ENCODE measurements at regions not wholly inside any gene's neighbourhood (a gene's known extent, or its start where the extent isn't known, plus 50 kb on each side); places are given as distances from the start of the nearest gene placed in this dataset.

- no peak for DNase-seq
Observed at GRCh38 chr6:12383448-12383847, 93.3 kb downstream of the EDN1 start.

DNA sequence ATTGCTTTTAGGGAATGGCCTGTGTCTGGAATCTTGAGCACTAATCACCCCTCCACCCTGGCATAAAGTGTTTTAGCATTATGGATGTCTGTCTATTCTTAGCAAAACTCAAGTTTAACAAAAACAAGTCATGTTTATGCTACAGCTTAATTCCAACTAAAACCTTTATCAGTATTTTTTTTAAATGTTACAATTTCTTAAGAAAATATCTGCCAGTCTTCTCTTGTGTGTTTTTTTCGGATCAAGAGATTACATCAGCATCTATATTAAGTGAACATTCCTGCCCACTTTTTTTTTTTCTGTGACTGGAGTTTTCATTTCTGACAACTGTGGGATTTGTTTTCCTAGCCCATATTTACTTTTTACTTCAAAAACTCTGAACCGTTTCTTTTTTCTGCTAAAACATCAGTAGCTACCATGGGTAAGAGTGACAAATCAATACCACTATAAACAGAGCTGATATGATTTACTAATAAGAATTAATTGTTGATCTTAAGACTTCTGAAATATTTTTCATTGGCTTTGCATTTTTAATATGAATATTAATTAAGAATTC is 94.3 kb downstream of the EDN1 start:
- DNase-seq: no peak

DNA sequence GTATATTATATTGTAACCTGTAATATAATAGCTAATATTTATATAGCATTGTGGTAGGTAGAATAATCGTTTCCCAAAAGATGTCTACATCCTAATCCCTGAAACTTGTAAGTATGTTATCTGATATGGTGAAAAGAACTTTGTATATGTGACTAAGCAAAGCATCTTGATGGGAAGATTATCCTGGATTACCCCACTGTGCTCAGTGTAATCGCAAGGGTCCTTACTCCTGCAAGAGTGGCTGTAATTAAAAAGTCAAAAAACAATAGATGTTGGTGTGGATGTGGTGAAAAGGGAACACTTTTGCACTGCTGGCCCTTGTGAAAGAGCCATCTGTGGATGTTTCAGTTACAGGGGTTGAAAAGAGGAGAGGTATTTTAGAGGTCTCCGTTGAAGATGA is 95.2 kb downstream of the EDN1 start:
- DNase-seq: no peak

DNA sequence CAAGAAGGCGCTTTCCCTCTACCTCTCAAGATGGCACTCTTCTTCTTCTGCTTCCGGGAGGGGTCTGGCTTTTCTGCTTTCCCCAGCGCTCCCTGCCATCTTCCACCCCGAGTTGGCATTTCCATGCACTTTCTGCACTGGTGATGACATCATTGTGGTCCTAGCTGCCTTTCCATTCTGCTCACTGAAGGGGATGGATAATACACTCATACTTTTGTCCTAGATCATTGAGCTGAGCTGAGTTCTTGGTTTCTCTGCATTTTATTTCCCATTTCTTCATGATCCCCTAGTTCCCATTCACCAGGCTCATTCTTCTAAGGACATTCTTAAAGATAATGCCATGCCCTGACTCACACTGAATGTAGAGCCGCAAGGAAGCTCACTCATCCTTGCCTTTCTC is 96.7 kb downstream of the EDN1 start:
- DNase-seq: no peak

DNA sequence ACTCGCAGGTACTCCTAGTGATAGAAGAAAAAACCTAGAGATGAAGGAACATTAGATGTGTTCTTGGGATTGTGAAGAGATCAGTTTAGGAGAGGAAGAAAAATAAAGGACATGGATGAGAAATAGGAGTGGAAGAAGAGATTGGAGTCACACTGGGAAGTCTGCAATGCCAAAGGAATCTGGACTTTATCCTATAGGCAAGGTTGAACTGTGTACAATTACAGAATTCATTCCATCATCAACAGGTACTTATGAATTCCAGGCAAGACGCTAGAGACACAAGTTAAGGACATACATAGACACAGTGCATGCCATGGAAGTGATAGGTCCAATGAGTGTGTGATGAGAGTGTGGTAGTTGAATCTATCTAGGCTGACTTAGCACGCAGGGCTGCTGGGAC is 101.3 kb downstream of the EDN1 start:
- no peak for DNase-seq

GRCh38 chr6:12392490-12392889 is 102.3 kb downstream of the EDN1 start:
- DNase-seq: no peak

DNA sequence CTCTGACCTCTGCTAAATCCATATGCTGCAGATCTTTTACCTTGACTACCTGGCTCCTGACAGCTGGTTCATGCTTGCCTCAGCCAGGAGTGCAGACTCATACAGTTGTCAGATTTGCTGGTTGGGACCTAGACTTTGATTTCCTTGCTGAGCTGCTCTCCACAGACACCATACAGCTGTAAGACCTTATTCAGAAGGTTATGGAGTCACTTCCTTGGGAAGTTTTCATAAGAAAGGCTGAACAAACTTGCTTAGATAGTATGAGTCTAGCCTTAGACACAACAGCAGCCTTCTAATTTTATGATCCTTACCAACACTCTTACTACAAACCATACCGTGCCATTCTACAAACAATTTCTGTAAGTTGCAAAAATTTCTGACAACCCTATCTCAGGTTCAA is 102.9 kb downstream of the EDN1 start:
- no peak for DNase-seq

GRCh38 chr6:12394170-12394569 is 104.0 kb downstream of the EDN1 start:
- no peak for DNase-seq

DNA sequence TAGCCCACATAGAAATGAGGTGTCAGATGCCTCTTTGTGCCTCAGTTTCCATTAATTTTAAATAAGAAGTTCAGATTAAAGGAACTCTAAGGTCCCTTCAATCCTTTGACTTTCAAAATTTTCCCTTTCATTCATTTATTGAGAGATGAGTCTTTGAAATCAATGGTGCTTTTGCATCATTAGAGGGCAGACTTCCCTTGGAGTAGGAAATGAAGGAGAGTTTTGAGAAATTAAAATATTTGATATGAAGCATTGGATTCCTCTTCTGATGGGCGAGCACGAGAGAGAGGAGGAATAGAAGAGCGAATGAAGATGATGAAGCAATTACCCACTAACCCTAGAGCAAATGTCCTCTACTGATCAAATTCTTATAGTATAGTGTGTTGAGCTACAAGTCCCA is 105.7 kb downstream of the EDN1 start:
- no peak for DNase-seq

- peak; percentile 19 for DNase-seq
Observed at GRCh38 chr6:12401200-12401599, 111.0 kb downstream of the EDN1 start.

DNA sequence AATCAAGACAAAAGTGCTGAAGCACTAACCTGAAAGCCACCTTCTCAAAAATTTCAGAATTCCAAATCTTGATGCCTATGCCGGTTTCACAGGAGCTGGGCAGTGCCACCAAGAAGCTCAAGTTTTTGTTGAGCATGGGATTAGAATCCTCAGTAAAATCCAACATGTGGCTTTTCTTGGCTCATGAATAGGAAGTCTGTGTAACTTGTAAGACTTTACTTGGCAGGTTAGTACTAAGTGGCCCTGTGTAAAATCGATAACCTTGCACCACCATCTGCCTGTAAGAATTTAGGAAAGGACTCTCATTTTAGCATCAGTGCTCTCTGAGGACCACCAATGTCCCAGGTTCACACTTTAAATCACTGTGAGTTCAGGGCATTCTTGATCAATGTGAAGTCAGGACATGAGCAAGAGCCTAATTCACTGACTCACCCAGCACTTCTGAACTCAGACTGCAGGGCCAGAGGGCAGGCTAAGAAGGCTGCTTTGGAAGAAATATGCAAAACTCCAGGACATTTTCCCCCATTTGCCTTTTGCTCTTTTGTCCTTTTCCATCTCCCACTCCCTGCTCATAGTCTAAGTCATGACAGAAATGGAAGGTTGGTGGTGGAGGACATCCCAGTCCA is 113.2 kb downstream of the EDN1 start:
- DNase-seq: no peak

- DNase-seq: no peak
Observed at GRCh38 chr6:12403947-12404647, 113.9 kb downstream of the EDN1 start.

DNA sequence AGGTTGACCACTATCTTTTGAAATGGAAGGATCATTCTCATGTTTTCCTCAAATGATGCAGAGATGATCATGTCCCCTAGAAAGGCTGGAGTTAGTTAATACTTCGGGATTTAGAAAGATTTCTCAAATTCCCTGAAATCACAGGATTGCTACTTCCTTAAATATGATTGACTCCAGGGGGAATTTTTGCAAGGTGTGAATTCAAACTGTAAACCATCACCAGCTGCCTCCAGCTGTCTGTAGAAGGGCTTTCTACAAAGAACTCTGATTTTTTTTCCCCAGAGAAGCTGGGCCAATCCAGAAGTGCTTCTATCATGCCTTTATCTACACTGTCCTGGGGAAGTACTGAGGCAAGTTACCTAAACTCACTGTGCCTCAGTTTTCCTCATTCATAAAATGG is 114.5 kb downstream of the EDN1 start:
- no peak for DNase-seq

- no peak for DNase-seq
Observed at GRCh38 chr6:12408752-12409151, 118.6 kb downstream of the EDN1 start.

- no peak for DNase-seq
Observed at GRCh38 chr6:12410946-12411345, 120.8 kb downstream of the EDN1 start.

DNA sequence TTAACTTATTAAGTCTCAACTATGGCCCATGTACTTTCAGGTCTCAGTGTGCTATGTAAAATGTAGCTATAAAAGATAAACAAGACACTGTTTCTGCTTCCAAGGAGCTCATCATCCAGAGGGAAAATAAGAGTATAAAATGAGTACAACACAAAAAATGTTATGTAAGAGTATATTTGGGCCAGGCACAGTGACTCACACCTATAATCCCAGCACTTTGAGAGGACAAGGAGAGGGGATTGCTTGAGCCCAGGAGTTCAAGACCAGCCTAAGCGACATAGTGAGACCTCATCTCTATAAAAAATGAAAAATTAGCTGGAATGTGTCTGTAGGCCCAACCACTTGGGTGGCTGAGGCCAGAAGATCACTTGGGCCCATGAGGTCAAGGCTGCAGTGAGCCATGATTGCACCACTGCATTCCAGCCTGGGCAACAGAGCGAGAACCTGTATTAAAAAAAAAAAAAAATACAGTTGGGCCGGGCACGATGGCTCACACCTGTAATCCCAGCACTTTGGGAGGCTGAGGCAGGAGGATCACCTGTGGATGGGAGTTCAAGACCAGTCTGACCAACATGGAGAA is 124.0 kb downstream of the EDN1 start:
- no peak for DNase-seq

DNA sequence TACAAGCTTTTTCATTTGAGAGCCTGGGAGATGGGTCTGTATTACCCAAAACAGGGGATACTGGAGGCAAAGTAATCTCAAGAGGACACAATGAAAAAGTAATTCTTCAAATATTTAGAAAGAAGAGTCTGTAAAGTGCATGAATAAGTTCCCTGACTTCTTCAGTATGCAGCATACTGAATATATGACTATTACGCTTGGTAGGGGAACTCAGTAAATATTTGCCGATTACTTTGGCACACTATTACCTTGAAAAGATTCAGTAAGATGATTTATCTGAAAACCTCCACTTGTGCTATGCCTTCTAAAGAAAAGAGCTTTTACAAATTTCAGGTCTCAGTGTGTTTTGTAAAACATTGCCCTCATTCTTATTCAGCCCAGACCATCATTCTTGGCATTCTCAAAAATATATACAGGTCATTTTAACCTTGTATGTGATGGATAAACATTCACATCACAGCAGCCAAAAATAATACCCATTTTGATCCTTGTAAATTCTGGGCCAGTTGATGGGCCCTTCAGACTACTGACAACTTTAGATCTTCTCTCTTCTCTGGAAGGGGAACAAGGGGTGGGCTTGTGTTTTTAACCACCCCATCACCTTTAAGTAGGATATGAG is 125.9 kb downstream of the EDN1 start:
- DNase-seq: no peak

GRCh38 chr6:12417191-12417590 is 127.0 kb downstream of the EDN1 start:
- no peak for DNase-seq

DNA sequence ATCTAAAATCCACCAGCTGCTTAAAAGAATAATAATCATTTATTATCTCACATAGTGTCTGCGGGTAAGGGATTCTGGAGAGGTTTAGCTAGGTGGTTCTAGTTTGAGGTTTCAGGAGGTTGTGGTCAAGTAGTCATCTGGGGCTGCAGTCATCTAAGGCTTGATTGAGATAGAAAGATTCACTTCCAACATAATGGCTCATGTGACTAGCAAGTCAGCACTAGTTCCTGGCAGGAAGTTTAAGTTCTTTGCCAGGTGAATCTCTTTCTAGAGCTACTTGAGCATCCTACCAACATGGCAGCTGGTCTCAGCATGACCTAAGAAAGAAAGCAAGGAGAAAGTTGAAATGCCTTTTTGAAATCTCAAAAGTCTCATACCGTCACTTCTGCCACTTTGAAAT is 128.8 kb downstream of the EDN1 start:
- no peak for DNase-seq

DNA sequence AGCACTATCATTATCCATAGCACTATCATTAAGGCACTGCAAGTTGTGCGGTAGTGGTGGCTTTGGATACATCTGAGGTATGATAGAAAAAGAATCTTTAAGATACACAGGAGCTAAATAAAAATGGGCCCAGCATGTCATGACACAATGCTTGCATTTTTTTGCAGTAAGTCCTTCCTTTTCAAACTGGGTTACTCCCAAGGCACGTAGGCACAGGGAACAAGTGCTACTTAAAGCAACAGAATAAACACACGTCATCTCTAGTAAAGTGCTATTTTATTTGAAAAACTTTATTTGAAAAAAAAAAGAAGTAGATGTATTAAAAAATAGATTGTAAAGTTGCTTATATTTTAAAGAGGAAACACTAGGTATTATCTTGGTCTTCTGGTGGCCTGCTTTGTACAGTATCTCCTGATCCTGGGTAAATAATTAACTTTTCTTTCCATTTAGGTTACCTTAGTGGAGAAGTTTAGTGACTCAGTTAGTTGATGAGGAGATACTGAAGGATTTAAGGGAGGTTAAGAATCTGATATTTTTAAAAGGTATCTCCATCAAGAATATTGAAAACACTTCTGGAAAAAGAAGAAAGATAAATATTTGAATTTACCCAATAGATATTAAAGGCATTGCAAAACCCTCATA is 129.6 kb downstream of the EDN1 start:
- DNase-seq: no peak

- no peak for DNase-seq
Observed at GRCh38 chr6:12420626-12421025, 130.5 kb downstream of the EDN1 start.

- no peak for DNase-seq
Observed at GRCh38 chr6:12421596-12421995, 131.4 kb downstream of the EDN1 start.

DNA sequence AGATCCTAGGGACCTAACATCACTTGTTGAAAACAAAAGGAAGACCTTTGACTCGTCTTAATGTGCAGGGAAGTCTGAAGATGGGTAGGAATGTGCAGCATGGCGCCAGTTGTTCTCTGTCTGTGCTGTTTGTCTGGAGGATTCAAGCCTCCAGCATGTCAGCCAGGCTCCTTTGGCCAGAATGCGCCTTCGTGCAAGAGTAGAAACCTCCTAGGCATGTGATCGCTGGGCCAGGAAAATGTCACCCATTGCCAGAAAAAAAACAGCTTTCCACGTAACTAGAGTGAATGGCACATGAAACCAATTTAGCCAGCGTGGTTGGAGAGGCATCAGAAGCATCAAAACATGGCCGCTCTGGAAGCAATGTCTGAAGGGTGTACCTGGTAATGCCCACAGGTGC is 132.7 kb downstream of the EDN1 start:
- peak; percentile 32 for DNase-seq

Data from hindlimb muscle (tissue), 1 donor.